BE2C (cell line): ENCODE measurements at regions not wholly inside any gene's neighbourhood (a gene's known extent, or its start where the extent isn't known, plus 50 kb on each side); places are given as distances from the start of the nearest gene placed in this dataset.

ENCODE experiments used
- DNase-seq: peaks from one replicate; pipeline ENCODE4 v3.0.0-alpha.2; 2020
- H3K27me3 ChIP-seq: fragments of 250-450 bp; sonication (Bioruptor Pico); 2 replicates; pipeline ENCODE4 v1.5.1; 2020; ENCODE audit warnings: mild to moderate bottlenecking
- H3K36me3 ChIP-seq: fragments of 250-450 bp; sonication (Bioruptor Pico); 2 replicates; pipeline ENCODE4 v1.5.1; 2020; ENCODE audit warnings: mild to moderate bottlenecking
- H3K4me1 ChIP-seq: fragments of 250-450 bp; sonication (Bioruptor Pico); 2 replicates; pipeline ENCODE4 v1.5.1; 2020
- H3K4me3 ChIP-seq: 2 replicates; pipeline ENCODE4 v1.5.1; 2011; ENCODE audit warnings: low read depth, low read length
- H3K9me3 ChIP-seq: fragments of 250-450 bp; sonication (Bioruptor Pico); 2 replicates; pipeline ENCODE4 v1.5.1; 2020
- TF ChIP-seq, protein P1 (sequence below): IDR thresholded peaks from 2 replicates; pipeline ENCODE4 v1.5.1; 2012; ENCODE audit warnings: mild to moderate bottlenecking, low read depth, low read length

DNA sequence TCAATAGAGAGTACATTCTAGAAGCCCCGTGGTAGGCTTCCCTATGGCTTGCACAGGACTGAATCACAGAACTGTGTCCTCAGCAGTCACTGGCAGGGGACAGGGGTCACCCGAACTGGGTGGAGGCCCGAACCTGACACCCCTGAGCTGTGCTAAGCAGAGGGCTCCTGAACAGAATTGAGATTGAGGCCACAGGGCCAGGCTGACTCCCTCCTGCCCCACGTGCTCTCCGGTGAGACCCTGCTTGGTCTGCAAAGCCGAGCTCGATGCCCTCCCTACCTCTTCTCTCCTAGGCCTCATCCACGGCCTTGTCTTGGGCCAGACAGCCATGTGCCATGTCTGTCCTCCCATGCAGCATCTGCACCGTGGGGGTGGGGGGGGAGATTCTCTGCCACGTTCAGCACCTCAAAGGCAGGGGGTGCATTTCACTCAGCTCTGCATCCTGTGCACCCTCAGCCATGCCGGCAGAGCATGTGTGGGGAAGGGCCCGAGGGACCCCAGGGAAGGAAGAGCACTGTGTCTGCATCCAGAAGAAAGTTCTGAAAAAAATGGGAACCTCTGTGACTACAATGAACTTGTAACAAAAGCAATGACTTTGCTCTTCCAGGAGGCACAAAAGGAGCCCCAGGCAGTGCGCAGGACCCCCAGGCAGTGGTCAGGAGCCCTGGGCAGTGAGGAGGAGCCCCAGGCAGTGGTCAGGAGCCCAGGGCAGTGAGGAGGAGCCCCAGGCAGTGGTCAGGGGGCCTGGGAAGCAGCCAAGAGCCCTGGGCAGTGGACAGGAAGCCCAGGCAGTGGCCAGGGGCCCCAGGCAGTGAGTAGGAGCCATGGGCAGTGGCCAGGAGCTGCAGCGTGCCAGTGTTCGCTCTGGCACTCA, 76.7 kb upstream of the SEPTIN5 start:
- TF ChIP-seq, protein P1, sequence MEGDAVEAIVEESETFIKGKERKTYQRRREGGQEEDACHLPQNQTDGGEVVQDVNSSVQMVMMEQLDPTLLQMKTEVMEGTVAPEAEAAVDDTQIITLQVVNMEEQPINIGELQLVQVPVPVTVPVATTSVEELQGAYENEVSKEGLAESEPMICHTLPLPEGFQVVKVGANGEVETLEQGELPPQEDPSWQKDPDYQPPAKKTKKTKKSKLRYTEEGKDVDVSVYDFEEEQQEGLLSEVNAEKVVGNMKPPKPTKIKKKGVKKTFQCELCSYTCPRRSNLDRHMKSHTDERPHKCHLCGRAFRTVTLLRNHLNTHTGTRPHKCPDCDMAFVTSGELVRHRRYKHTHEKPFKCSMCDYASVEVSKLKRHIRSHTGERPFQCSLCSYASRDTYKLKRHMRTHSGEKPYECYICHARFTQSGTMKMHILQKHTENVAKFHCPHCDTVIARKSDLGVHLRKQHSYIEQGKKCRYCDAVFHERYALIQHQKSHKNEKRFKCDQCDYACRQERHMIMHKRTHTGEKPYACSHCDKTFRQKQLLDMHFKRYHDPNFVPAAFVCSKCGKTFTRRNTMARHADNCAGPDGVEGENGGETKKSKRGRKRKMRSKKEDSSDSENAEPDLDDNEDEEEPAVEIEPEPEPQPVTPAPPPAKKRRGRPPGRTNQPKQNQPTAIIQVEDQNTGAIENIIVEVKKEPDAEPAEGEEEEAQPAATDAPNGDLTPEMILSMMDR = no peak
- no peak overlapping the region for H3K4me3 ChIP-seq
- no peaks in the 10 kb centered on the region for H3K27me3 ChIP-seq
- no peaks in the 10 kb centered on the region for H3K4me1 ChIP-seq
- no peaks in the 10 kb centered on the region for H3K9me3 ChIP-seq
- no peaks in the 10 kb centered on the region for H3K36me3 ChIP-seq
- no peak for DNase-seq

DNA sequence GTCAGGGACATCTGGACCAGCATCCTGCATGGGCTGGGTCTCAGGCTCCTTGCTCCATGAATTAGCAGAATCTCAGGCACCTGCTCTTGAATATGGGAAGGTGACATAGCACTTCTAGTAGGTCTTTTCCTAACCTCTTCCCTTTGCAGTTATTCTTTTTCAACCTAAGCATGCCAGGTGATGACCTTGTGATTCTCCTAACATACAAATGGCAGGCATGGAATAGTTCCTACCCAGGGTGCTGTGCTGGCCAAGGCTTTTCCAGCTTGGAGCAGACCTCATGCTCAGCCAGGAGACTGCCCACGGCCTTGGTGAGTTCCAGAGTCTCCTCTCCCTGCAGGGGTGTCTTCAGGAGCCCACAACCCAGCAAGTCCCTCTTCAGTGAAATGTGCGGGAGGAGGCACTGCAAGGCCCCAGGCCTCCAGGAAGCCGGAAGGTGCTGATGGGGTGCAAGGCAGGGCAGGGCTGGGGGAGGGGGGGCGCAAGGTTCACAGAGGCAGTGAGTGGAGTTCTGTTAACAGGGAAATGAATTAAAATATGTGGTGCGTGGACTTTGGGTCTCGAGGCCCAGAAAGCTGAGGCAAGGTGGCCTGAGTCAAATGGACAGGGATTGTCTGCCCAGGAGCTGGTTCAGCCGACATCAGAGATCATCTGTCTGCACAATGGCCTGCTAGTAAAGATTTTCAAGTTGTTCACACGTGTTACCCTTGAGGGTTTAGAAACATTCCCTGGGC, 75.9 kb upstream of the SEPTIN5 start:
- H3K36me3 ChIP-seq = no peaks in the 10 kb centered on the region
- H3K27me3 ChIP-seq = no peaks in the 10 kb centered on the region
- no peak for DNase-seq
- H3K9me3 ChIP-seq = no peaks in the 10 kb centered on the region
- H3K4me3 ChIP-seq = no peak overlapping the region
- TF ChIP-seq, protein P1 = no peak
- H3K4me1 ChIP-seq = no peaks in the 10 kb centered on the region

DNA sequence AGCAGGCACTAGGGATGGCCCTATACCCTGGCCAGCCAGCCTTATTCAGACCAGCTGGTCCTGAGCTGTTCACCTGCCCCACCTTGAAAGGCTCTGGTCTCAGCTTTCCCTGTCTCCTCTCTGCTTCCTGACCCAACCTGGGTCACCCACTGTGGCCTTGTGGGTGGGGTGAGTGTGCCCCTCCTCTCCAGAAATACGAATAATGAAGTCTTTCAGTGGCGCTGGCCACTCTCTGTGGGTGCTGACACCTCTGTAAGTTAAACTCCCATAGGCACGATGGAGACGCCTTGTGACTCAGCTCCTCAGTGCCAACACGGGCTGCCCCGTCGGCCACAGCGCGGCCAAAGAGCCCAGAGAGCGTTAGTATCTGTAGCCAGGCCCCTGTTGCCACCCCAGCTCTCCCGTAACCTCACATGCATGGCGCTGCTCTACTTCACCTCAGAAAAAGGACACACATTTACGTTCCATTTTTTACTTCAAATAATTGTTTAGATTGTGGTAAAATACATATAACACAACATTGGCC, 74.6 kb upstream of the SEPTIN5 start:
- H3K27me3 ChIP-seq = no peaks in the 10 kb centered on the region
- TF ChIP-seq, protein P1 = no peak
- no peak overlapping the region for H3K4me3 ChIP-seq
- no peaks in the 10 kb centered on the region for H3K36me3 ChIP-seq
- no peaks in the 10 kb centered on the region for H3K9me3 ChIP-seq
- no peaks in the 10 kb centered on the region for H3K4me1 ChIP-seq
- no peak for DNase-seq

DNA sequence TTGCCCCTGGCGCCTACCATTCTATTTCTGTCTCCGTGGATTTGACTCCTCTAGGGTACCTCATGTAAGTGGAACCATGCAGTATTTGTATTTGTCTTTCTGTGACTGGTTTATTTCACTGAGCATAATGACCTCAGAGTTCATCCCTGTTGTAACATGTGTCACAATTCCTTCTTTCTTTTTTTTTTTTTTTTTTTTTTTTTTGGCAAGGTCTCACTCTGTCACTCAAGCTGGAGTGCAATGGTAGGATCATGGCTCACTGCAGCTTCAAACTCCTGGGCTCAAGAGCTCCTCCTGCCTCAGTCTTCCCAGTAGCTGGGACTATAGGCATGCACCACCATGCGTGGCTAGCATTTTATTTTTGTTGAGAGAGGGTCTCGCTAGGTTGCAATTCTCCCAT, 74.0 kb upstream of the SEPTIN5 start:
- Histone ChIP-seq H3K4me1 (no peaks in the 10 kb centered on the region), H3K36me3 (no peaks in the 10 kb centered on the region), H3K4me3 (no peak overlapping the region), H3K27me3 (no peaks in the 10 kb centered on the region), H3K9me3 (no peaks in the 10 kb centered on the region)
- TF ChIP-seq, protein P1 = no peak
- no peak for DNase-seq

DNA sequence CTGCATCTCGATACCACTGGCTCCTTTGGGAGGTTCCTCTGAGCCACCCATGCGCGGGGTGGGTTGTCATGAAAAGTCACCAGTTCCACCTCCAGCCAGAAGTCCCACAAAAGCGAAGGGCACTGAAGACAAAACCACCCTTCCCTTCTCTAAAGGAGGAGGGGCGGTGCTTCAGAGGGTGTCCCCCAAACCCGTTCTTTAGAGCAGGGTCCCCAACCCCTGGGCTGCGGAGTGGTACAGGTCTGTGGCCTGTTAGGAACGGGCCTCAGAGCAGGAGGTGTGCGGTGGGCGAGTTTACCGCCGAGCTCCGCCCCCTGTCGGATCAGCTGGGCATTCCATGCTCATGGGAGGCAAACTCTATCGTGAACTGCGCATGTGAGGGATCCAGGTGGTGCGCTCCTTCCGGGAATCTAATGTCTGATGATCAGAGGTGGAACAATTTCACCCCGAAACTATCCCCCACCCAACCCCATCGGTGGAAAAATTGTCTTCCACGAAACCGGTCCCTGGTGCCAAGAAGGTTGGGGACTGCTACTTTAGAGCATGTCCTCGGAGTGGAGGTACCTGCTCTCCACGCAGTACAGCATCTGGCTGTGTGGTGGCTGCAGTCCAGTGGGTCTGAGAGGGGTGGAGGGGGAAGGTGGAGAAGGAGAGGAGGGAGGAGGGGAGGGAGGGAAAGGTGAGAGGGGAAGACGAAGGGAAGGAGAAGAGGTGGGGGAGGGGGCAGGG, 72.9 kb upstream of the SEPTIN5 start:
- H3K4me3 ChIP-seq = no peak overlapping the region
- TF ChIP-seq, protein P1 = no peak

More for the DNA sequence above, 72.9 kb upstream of the SEPTIN5 start:
- Histone ChIP-seq H3K9me3 (no peaks in the 10 kb centered on the region), H3K4me1 (no peaks in the 10 kb centered on the region), H3K27me3 (no peaks in the 10 kb centered on the region), H3K36me3 (no peaks in the 10 kb centered on the region)
- no peak for DNase-seq
